ENCODE measurements at regions not wholly inside any gene's neighbourhood (a gene's known extent, or its start where the extent isn't known, plus 50 kb on each side); places are given as distances from the start of the nearest gene placed in this dataset.
A peak's percentile ranks its signal among the peaks of the same experiment; 100 is the strongest.

GRCh38 chr10:3528271-3528670 lies 256.7 kb downstream of the KLF6 start:
- WGBS: 73% methylated on average over 3 of the region's 3 CpGs
- DNase-seq: no peak
- H3K27ac ChIP-seq (ENCODE audit: low read length): no peak overlapping the region
- H3K4me3 ChIP-seq (ENCODE audit: low read length): no peak overlapping the region
- no peak for ATAC-seq
- H3K27me3 ChIP-seq (ENCODE audit: control insufficient read depth, insufficient read depth): no peaks in the 10 kb centered on the region
- peaks cover 5% of the 10 kb centered on the region for H3K4me1 ChIP-seq (ENCODE audit: control insufficient read depth, insufficient read depth, low read length)
- intact Hi-C loops (cut with DNase I): no loop called here
- no peaks in the 10 kb centered on the region for H3K9me3 ChIP-seq (ENCODE audit: control insufficient read depth, low read length)

GRCh38 chr10:3527869-3528268 lies 257.1 kb downstream of the KLF6 start:
- no peak overlapping the region for H3K27ac ChIP-seq (ENCODE audit: low read length)
- H3K27me3 ChIP-seq (ENCODE audit: control insufficient read depth, insufficient read depth): no peaks in the 10 kb centered on the region
- H3K4me1 ChIP-seq (ENCODE audit: control insufficient read depth, insufficient read depth, low read length): peaks cover 5% of the 10 kb centered on the region
- no peaks in the 10 kb centered on the region for H3K9me3 ChIP-seq (ENCODE audit: control insufficient read depth, low read length)
- no peak for DNase-seq
- intact Hi-C loops (cut with DNase I): no loop called here
- no peak overlapping the region for H3K4me3 ChIP-seq (ENCODE audit: low read length)
- 56% methylated on average over 5 of the region's 5 CpGs for WGBS
- ATAC-seq: no peak

- DNase-seq (no peak), ATAC-seq (peak; percentile 59 to 61)
- 64% methylated on average over 6 of the region's 6 CpGs for WGBS
- intact Hi-C loops (cut with DNase I): no loop called here
- H3K27ac ChIP-seq (ENCODE audit: low read length): no peak overlapping the region
- no peak overlapping the region for H3K4me3 ChIP-seq (ENCODE audit: low read length)
- H3K27me3 ChIP-seq (ENCODE audit: control insufficient read depth, insufficient read depth): no peaks in the 10 kb centered on the region
- no peaks in the 10 kb centered on the region for H3K9me3 ChIP-seq (ENCODE audit: control insufficient read depth, low read length)
- H3K4me1 ChIP-seq (ENCODE audit: control insufficient read depth, insufficient read depth, low read length): peaks cover 5% of the 10 kb centered on the region
Observed at GRCh38 chr10:3526727-3527501, 258.1 kb downstream of the KLF6 start.

DNA sequence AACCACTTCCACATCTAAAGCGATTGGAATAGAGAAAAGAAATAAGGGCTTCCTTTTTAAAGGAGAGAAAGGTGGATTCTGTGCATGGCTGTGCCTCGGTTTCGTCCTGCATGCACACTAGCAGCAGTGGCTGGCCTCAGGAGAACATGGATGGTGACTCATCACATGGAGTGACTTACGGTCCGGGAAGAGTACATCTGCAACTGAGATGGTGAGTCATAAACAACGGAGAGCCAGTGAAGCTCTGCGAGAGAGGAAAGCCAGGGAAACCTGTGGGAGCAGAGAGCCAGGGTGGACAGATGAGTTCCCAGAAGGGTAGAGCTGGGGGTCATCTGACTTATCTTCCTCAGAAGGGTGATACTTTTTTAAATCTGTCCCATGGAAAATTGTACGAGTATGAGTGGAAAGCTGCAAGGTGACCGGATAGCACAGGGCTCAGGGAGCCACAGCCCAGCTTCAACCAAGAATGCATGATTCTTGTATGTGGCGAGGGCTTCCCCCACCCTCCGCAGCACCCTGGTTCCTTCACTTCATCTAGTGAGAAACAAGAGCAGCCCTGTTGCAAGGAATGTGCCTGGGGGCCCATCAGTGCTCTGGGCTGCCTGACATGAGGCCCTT lies 259.1 kb downstream of the KLF6 start:
- Histone ChIP-seq H3K4me3 (ENCODE audit: low read length) (no peak overlapping the region), H3K27me3 (ENCODE audit: control insufficient read depth, insufficient read depth) (no peaks in the 10 kb centered on the region), H3K4me1 (ENCODE audit: control insufficient read depth, insufficient read depth, low read length) (peaks cover 5% of the 10 kb centered on the region), H3K9me3 (ENCODE audit: control insufficient read depth, low read length) (no peaks in the 10 kb centered on the region), H3K27ac (ENCODE audit: low read length) (no peak overlapping the region)
- intact Hi-C loops (cut with DNase I): no loop called here
- WGBS: 79% methylated on average over 11 of the region's 11 CpGs
- DNase-seq: peak in 1 of 3 donors; percentile 36
- ATAC-seq: peak; percentile 80 to 82

GRCh38 chr10:3524086-3524960 lies 260.7 kb downstream of the KLF6 start:
- WGBS: 92% methylated on average over 7 of the region's 7 CpGs

GRCh38 chr10:3523309-3524050 lies 261.5 kb downstream of the KLF6 start:
- WGBS: 94% methylated on average over 13 of the region's 13 CpGs
- intact Hi-C loops (cut with DNase I): no loop called here
- DNase-seq: no peak
- H3K4me3 ChIP-seq (ENCODE audit: low read length): no peak overlapping the region
- no peak overlapping the region for H3K27ac ChIP-seq (ENCODE audit: low read length)
- ATAC-seq: no peak
- H3K4me1 ChIP-seq (ENCODE audit: control insufficient read depth, insufficient read depth, low read length): no peaks in the 10 kb centered on the region
- no peaks in the 10 kb centered on the region for H3K27me3 ChIP-seq (ENCODE audit: control insufficient read depth, insufficient read depth)
- no peaks in the 10 kb centered on the region for H3K9me3 ChIP-seq (ENCODE audit: control insufficient read depth, low read length)

More at GRCh38 chr10:3524086-3524960, 260.7 kb downstream of the KLF6 start:
- Histone ChIP-seq H3K27ac (ENCODE audit: low read length) (no peak overlapping the region), H3K4me3 (ENCODE audit: low read length) (no peak overlapping the region), H3K9me3 (ENCODE audit: control insufficient read depth, low read length) (no peaks in the 10 kb centered on the region), H3K27me3 (ENCODE audit: control insufficient read depth, insufficient read depth) (no peaks in the 10 kb centered on the region), H3K4me1 (ENCODE audit: control insufficient read depth, insufficient read depth, low read length) (no peaks in the 10 kb centered on the region)
- intact Hi-C loops (cut with DNase I): no loop called here
- DNase-seq: no peak
- ATAC-seq: no peak

- no peak overlapping the region for H3K4me3 ChIP-seq (ENCODE audit: low read length)
- H3K9me3 ChIP-seq (ENCODE audit: control insufficient read depth, low read length): no peaks in the 10 kb centered on the region
- no peaks in the 10 kb centered on the region for H3K27me3 ChIP-seq (ENCODE audit: control insufficient read depth, insufficient read depth)
- 83% methylated on average over 15 of the region's 15 CpGs for WGBS
- DNase-seq (no peak), ATAC-seq (no peak)
- intact Hi-C loops (cut with DNase I): no loop called here
- no peak overlapping the region for H3K27ac ChIP-seq (ENCODE audit: low read length)
- no peaks in the 10 kb centered on the region for H3K4me1 ChIP-seq (ENCODE audit: control insufficient read depth, insufficient read depth, low read length)
Observed at GRCh38 chr10:3516923-3517255, 268.1 kb downstream of the KLF6 start.

DNA sequence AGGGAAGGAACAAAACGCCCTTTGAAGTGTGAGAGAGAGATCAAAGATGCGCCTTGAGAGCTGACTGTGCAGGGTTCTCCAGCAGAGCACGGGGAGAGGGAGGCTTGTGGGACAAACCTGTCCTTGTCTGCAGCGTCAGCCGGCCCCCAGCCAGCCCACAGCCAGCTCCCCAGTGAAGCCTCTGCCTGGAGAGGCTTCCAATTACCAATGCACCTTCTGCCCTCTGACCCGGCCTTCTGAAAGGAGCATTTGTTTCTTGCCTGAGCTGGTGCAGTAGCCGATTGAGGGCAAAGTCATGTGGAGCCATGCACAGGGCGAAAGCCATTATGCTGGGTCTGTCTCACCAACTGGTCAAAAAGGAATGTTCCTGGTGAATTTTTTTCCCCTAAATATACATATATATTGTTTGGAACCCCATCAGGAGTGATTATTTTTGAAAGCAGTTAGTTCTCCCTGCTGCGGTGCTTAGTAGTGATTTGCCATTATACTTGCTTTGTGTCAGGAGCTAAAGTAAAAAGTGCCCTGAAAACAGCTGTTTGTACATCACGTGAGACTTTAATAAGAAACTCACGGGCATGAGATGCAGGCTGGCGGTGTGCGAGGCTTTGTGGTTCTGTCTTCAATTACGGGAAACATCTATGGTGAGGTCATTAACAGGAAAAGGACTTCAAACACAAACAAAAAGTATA lies 268.6 kb downstream of the KLF6 start:
- 80% methylated on average over 14 of the region's 14 CpGs for WGBS
- DNase-seq: no peak
- Histone ChIP-seq H3K27ac (ENCODE audit: low read length) (no peak overlapping the region), H3K4me1 (ENCODE audit: control insufficient read depth, insufficient read depth, low read length) (no peaks in the 10 kb centered on the region), H3K27me3 (ENCODE audit: control insufficient read depth, insufficient read depth) (no peaks in the 10 kb centered on the region), H3K4me3 (ENCODE audit: low read length) (no peak overlapping the region), H3K9me3 (ENCODE audit: control insufficient read depth, low read length) (no peaks in the 10 kb centered on the region)
- intact Hi-C loops (cut with DNase I): no loop called here
- ATAC-seq: no peak

- ATAC-seq (peak in 1 of 2 donors; percentile 21), DNase-seq (no peak)
- no peak overlapping the region for H3K4me3 ChIP-seq (ENCODE audit: low read length)
- H3K27ac ChIP-seq (ENCODE audit: low read length): no peak overlapping the region
- H3K4me1 ChIP-seq (ENCODE audit: control insufficient read depth, insufficient read depth, low read length): no peaks in the 10 kb centered on the region
- no peaks in the 10 kb centered on the region for H3K9me3 ChIP-seq (ENCODE audit: control insufficient read depth, low read length)
- H3K27me3 ChIP-seq (ENCODE audit: control insufficient read depth, insufficient read depth): no peaks in the 10 kb centered on the region
- 67% methylated on average over 7 of the region's 7 CpGs for WGBS
- intact Hi-C loops (cut with DNase I): no loop called here
Observed at GRCh38 chr10:3514691-3515090, 270.3 kb downstream of the KLF6 start.

DNA sequence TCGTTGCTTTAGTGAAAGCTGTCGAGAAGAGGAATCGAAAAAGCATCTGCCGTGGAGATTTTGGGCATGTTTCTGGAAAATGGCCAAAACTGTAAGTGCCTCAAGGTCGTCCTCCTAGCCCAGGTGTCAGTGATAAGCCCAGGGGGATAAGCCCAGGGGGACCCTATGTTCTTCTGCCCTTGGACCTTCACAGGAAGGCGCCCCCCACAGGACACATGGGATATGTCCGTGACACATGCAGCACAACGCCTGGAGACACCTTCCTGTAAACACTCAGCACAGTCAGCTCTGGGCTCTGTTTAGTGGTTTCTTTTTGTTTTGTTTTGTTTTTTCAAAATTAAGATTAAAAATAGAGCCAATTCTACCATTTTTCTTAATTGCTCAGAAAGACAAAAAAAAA lies 272.7 kb downstream of the KLF6 start:
- no peaks in the 10 kb centered on the region for H3K27me3 ChIP-seq (ENCODE audit: control insufficient read depth, insufficient read depth)
- WGBS: 73% methylated on average over 8 of the region's 8 CpGs
- intact Hi-C loops (cut with DNase I): no loop called here
- no peak overlapping the region for H3K4me3 ChIP-seq (ENCODE audit: low read length)
- no peaks in the 10 kb centered on the region for H3K9me3 ChIP-seq (ENCODE audit: control insufficient read depth, low read length)
- DNase-seq: no peak
- H3K4me1 ChIP-seq (ENCODE audit: control insufficient read depth, insufficient read depth, low read length): no peaks in the 10 kb centered on the region
- H3K27ac ChIP-seq (ENCODE audit: low read length): no peak overlapping the region
- no peak for ATAC-seq
